B cell (primary cell): ENCODE measurements at regions not wholly inside any gene's neighbourhood (a gene's known extent, or its start where the extent isn't known, plus 50 kb on each side); places are given as distances from the start of the nearest gene placed in this dataset.
"Not testable (repeated sequence)": the region's sequence is repeated elsewhere in the genome, so short reads cannot be mapped to it uniquely, and the experiment has no call there.

Experiments used
- ATAC-seq: fragments of 200-7000 bp; cut with Tn5 transposase; one replicate; pipeline ENCODE4 v1.10.0; 2021; ENCODE audit warnings: low read depth, mild to moderate bottlenecking, moderate number of reproducible peaks, moderate library complexity
- CTCF ChIA-PET: fragments of 350-600 bp; sonication (Branson Sonifier 250); formaldehyde crosslinking; loops from one replicate; lab custom pipeline; 2021; ENCODE audit warnings: antibody characterized with exemption, inconsistent platforms; lab: Charles Lee
- POLR2A ChIA-PET: fragments of 350-600 bp; sonication (Branson Sonifier 250); formaldehyde crosslinking; loops from one replicate; lab custom pipeline; 2021; ENCODE audit warnings: antibody characterized with exemption; lab: Charles Lee
- DNase-seq: peaks from one replicate; pipeline ENCODE4 v3.0.0; 2013
- H2AFZ ChIP-seq: 2 replicates; pipeline ENCODE4 v1.6.1; 2012; ENCODE audit warnings: mild to moderate bottlenecking, low read depth, low read length; ENCODE audit not compliant: insufficient read depth, poor library complexity, severe bottlenecking
- H3K27ac ChIP-seq, 2 donors: 1 replicate in 1 of 2; 2 replicates in 1 of 2; pipeline ENCODE4 v1.5.1; 2012 to 2013; ENCODE audit warnings: low read length in 2 of 2, mild to moderate bottlenecking in 2 of 2, moderate library complexity in 1 of 2
- H3K27me3 ChIP-seq, 4 experiments: fragments of 200-600 bp in 1 of 4; sonication (generic) in 1 of 4; replicated peaks in 1 of 4; 1 replicate in 2 of 4; 2 replicates in 2 of 4; pipeline versions ENCODE4 v1.6.1 to v1.7.0; 2013 to 2016; ENCODE audit warnings: low read length in 3 of 4, mild to moderate bottlenecking in 2 of 4, mixed read lengths in 1 of 4, moderate library complexity in 1 of 4; ENCODE audit not compliant: insufficient read depth in 4 of 4, control insufficient read depth in 3 of 4; ENCODE audit errors: control extremely low read depth in 1 of 4
- H3K36me3 ChIP-seq, 2 experiments: replicated peaks in 1 of 2; 1 replicate in 1 of 2; 2 replicates in 1 of 2; pipeline versions ENCODE4 v1.6.1 to v1.7.1; 2013; ENCODE audit warnings: low read length in 1 of 2; ENCODE audit not compliant: insufficient read depth in 2 of 2, control insufficient read depth in 1 of 2; ENCODE audit errors: control extremely low read depth in 1 of 2, extremely low read depth in 1 of 2
- H3K4me1 ChIP-seq, 2 donors: fragments of 200-600 bp in 1 of 2; sonication (generic) in 1 of 2; 1 replicate in 1 of 2; 2 replicates in 1 of 2; pipeline versions ENCODE4 v1.5.1 to v1.6.1; 2013 to 2017; ENCODE audit warnings: low read length in 2 of 2; ENCODE audit not compliant: control insufficient read depth in 2 of 2, insufficient read depth in 2 of 2
- H3K4me2 ChIP-seq: replicated peaks from 2 replicates; pipeline ENCODE3; 2012; ENCODE audit warnings: mild to moderate bottlenecking, low read depth, low read length; ENCODE audit not compliant: poor library complexity, severe bottlenecking
- H3K4me3 ChIP-seq, 5 experiments: fragments of 200-600 bp in 1 of 5; sonication (generic) in 1 of 5; 1 replicate in 3 of 5; 2 replicates in 2 of 5; pipeline versions ENCODE4 v1.5.1 to v1.7.0; 2011 to 2016; ENCODE audit warnings: low read length in 4 of 5, mild to moderate bottlenecking in 4 of 5, low read depth in 2 of 5, control low read depth in 1 of 5, moderate library complexity in 1 of 5; ENCODE audit not compliant: insufficient read depth in 1 of 5; ENCODE audit errors: control extremely low read depth in 1 of 5, extremely low read depth in 1 of 5
- H3K79me2 ChIP-seq: fragments of 200-600 bp; sonication (generic); one replicate; pipeline ENCODE4 v1.6.0; 2016; ENCODE audit warnings: low read length; ENCODE audit not compliant: control insufficient read depth, insufficient read depth
- H3K9ac ChIP-seq: fragments of 200-600 bp; sonication (generic); 2 replicates; pipeline ENCODE4 v1.6.1; 2017; ENCODE audit warnings: mild to moderate bottlenecking, low read length, moderate library complexity
- H3K9me3 ChIP-seq, 3 donors: one replicate each; pipeline versions ENCODE4 v1.6.1 to v1.7.1; 2013; ENCODE audit warnings: low read length in 2 of 3; ENCODE audit not compliant: control insufficient read depth in 2 of 3, insufficient read depth in 1 of 3; ENCODE audit errors: control extremely low read depth in 1 of 3
- H4K20me1 ChIP-seq: 2 replicates; pipeline ENCODE4 v1.6.0; 2012; ENCODE audit warnings: mild to moderate bottlenecking, low read length; ENCODE audit not compliant: insufficient read depth, control insufficient read depth, poor library complexity, severe bottlenecking
- H3K27ac Mint-ChIP-seq: one replicate; pipeline ENCODE4 v1.8.0; 2021; ENCODE audit warnings: mixed read lengths
- H3K27me3 Mint-ChIP-seq: one replicate; pipeline ENCODE4 v1.8.0; 2021; ENCODE audit warnings: mixed read lengths
- H3K4me1 Mint-ChIP-seq: one replicate; pipeline ENCODE4 v1.8.0; 2021; ENCODE audit warnings: mixed read lengths
- H3K4me3 Mint-ChIP-seq: one replicate; pipeline ENCODE4 v1.8.0; 2021; ENCODE audit warnings: mixed read lengths
- H3K9me3 Mint-ChIP-seq: one replicate; pipeline ENCODE4 v1.8.0; 2022; ENCODE audit warnings: mixed read lengths; ENCODE audit not compliant: insufficient read depth
- CTCF ChIP-seq: fragments of 200-600 bp; IDR thresholded peaks from one replicate; pipeline ENCODE4 v1.8.0; 2022; ENCODE audit warnings: antibody characterized with exemption, mild to moderate bottlenecking
- EZH2 ChIP-seq: IDR thresholded peaks from 2 replicates; pipeline ENCODE4 v1.6.1; 2012; ENCODE audit warnings: borderline replicate concordance, low read depth, mild to moderate bottlenecking, moderate library complexity, low read length; ENCODE audit not compliant: insufficient read depth, poor library complexity, severe bottlenecking
- WGBS: methylation state at CpG from one replicate; pipeline ENCODE4 v1.1.5; 2013; ENCODE audit warnings: missing lambda C conversion rate; ENCODE audit not compliant: insufficient coverage; 5-methylcytosine and 5-hydroxymethylcytosine counted together
- intact Hi-C: fragments of 100-400 bp; cut with micrococcal nuclease; formaldehyde crosslinking; loops from one replicate; pipeline ENCODE4 v1.10.0; 2022

DNA sequence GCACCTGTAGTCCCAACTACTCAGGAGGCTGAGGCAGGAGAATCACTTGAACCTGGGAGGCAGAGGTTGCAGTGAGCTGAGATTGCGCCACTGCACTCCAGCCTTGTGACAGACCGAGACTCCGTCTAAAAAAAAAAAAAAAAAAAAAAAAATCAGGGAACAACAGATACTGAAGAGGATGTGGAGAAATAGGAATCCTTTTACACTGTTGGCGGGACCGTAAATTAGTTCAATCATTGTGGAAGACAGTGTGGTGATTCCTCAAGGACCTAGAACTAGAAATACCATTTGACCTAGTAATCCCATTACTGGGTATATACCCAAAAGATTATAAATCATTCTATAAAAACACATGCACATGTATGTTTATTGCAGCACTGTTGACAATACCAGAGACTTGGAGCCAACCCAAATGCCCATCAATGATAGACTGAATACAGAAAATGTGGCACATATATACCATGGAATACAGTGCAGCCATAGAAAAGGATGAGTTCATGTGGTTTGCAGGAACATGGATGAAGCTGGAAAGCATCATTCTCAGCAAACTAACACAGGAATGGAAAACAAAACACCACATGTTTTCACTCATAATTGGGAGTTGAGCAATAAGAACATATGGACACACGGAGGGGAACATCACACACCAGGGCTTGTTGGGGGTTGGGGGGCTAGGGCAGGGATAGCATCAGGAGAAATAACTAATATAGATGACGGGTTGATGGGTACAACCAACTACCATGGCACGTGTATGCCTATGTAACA, 200.4 kb downstream of the RFPL4B start:
- H3K9ac ChIP-seq, H4K20me1 ChIP-seq, ATAC-seq, H3K9me3 ChIP-seq, H3K27me3 Mint-ChIP-seq, intact Hi-C loops, H2AFZ ChIP-seq, H3K4me1 ChIP-seq, POLR2A ChIA-PET, H3K4me3 ChIP-seq, H3K79me2 ChIP-seq, H3K4me1 Mint-ChIP-seq, H3K4me3 Mint-ChIP-seq, H3K27ac Mint-ChIP-seq, H3K9me3 Mint-ChIP-seq, H3K4me2 ChIP-seq, H3K27me3 ChIP-seq, DNase-seq, H3K36me3 ChIP-seq, H3K27ac ChIP-seq, CTCF ChIA-PET: not testable (repeated sequence)
- WGBS = 100% methylated on average over 2 of the region's 8 CpGs

DNA sequence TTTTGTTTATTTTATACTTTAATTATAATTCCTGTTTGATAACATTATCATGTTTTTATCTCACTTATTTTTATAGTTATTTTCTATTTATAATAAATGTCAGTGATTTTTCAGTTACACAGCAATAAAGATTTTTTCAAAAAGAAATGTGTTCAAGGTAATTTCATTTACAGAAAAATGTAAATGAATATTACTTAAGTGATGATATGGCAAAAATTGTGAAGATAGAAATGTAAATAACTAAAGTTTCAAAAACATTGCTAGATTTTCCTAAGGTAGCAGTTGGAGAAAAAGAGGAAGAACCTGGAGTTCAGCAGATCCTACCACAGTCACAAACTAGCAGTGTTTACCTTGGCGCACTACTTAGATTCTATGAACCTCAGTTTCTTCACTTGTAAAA, 202.6 kb downstream of the RFPL4B start:
- H3K36me3 ChIP-seq = no peaks in the 10 kb centered on the region
- TF ChIP-seq CTCF = no peak
- TF ChIP-seq EZH2 = no peak
- H2AFZ ChIP-seq = no peak overlapping the region
- Mint-ChIP-seq H3K4me1 (no peaks in the 10 kb centered on the region), H3K4me3 (no peak overlapping the region), H3K9me3 (peaks cover 2% of the 10 kb centered on the region), H3K27me3 (no peaks in the 10 kb centered on the region), H3K27ac (no peak overlapping the region)
- no peaks in the 10 kb centered on the region for H3K4me1 ChIP-seq
- no CpG with 5 or more reads among the region's 1 CpG for WGBS
- no peak overlapping the region for H3K9ac ChIP-seq
- ATAC-seq = no peak
- H3K27me3 ChIP-seq = no peaks in the 10 kb centered on the region
- DNase-seq = no peak
- ChIA-PET CTCF (interaction anchor here (1.1 kb wide), 1 partner anchor 9 kb away, joined by 4 read pairs; no protein-coding TSS in a partner anchor), POLR2A (no interaction called here)
- no peaks in the 10 kb centered on the region for H4K20me1 ChIP-seq
- H3K27ac ChIP-seq = no peak overlapping the region
- no peaks in the 10 kb centered on the region for H3K9me3 ChIP-seq
- intact Hi-C loops = no loop called here
- H3K4me2 ChIP-seq = no peak overlapping the region
- H3K79me2 ChIP-seq = no peaks in the 10 kb centered on the region
- no peak overlapping the region for H3K4me3 ChIP-seq
